HG03175 (cell line): ENCODE measurements at regions not wholly inside any gene's neighbourhood (a gene's known extent, or its start where the extent isn't known, plus 50 kb on each side); places are given as distances from the start of the nearest gene placed in this dataset.

Source experiments
- ATAC-seq: cut with Tn5 transposase; IDR thresholded peaks from one replicate; pipeline ENCODE4 v1.9.1; 2021; ENCODE audit warnings: mild to moderate bottlenecking, moderate library complexity; ENCODE audit not compliant: unreplicated experiment

GRCh38 chr1:199269241-199269640 is 630.4 kb downstream of the PTPRC start:
- no peak for ATAC-seq

DNA sequence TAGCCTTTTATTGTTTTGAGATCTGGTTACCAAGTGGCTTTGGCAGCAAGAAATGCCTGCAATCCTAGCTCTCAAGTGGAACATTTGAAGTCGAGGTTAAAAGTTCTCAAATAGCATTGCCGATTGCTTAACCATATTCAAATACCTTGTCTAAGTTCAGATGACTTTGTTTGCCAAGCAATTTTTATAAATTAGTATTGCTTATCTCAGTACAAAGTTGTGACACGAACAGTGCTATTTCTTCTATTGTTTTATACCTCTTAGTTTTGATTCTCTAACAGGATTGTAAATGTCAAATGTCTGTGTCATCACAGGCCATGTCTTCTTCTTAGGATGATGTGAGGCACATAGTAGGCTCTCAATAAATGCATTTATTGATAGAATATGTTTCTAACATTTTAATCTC is 633.3 kb downstream of the PTPRC start:
- no peak for ATAC-seq

- peak; percentile 87 for ATAC-seq
Observed at GRCh38 chr1:199272628-199273086, 633.8 kb downstream of the PTPRC start.

- no peak for ATAC-seq
Observed at GRCh38 chr1:199273837-199274379, 635.1 kb downstream of the PTPRC start.

DNA sequence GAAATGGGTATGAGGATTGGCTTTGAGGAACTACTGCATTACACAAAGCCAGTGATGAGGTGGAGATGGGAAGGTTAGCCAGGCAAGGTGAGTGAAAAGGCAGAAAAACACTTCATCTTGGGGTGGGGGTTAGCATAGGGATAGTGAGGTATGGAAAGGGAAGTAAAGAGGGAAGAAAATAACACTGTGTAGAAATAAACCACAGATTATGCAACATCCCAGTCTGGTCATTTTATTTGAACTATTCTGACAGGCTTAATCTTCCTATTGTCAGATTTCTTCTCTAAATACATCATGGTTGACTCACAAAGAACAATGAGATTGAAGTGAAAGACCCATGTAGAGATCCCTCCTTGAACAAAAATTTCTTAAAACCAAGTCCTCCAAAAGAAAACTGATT is 640.2 kb downstream of the PTPRC start:
- ATAC-seq: no peak

- ATAC-seq: no peak
Observed at GRCh38 chr1:199279872-199280645, 641.2 kb downstream of the PTPRC start.

DNA sequence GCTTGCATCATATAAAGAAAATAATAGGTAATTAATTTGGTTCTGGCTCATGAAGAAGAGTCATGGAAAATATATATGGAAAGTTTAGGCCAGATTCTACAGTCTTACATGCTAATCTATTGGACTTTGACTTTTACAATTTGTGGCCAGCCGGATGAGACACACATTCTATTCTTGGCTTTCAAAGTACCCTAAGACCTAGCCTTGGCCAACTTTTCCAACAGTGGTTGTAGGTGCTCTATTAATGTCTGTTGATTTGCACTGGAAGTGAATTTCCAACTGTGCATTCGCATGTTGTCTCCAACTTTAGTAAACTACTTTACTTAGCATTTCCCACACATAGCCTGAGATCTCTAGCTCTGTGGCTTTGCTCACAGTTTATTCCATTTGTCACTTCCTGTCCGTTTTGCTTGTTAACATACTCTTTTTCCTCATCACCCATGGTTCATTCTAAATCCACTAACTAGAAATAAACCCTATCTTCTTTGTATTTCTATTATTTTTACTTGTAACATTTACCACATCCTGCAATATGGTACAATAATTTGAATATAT is 644.0 kb downstream of the PTPRC start:
- ATAC-seq: no peak

DNA sequence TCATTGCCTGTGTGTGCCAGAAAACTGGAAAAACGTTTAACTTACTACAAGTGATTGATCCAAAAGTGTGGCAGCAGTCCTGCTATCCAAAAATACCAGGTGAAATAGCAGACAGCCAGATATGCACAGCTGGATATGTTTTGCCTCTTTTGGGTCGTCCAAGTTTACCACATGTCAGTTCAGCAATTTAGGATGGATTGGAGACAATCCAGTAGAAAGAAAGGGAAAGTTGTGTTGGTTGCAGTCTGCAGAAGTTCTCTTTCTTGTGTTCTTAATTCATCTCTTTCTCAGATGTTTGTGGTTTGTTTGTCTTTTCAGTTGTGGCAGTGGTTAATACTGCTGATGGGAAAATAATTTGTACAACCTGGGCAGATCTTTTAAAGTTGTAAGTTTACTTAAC is 645.0 kb downstream of the PTPRC start:
- ATAC-seq: no peak

DNA sequence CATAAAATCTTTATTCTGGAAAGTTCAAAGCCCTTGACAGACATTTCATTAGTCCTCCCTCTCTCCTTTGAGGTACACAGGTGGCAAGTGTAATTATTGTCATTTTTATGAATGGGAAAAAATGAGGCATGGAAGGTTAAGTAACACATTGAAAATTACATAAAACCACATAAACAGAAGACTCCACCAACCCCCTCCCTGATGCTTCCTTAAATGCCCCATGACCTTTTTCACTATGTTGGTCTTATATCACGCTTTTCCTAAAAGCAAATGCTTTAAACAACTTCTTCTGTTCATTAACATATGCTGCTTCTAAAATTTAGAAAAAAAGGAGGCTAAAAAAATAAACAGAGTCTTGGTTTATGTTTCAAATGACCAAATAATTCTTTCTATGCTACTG is 648.4 kb downstream of the PTPRC start:
- ATAC-seq: no peak

DNA sequence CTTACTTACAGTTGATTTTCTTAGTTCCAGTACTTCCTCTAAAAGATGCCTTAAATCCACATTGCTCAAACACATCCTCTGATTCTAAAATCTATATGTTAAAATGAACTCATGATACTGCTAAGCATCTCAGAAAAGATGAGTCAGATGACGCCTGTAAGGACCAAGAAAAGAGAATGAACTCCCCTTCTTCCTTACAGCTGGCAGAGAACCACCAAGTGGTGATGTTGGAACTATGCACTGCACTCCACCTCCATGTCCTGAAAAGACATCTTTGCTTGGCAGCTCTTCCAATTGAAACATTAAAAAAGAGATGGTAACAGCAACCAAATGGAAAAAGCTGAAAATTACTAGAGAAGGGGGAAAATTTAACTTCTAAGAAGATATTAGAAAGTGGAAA is 648.8 kb downstream of the PTPRC start:
- ATAC-seq: no peak

GRCh38 chr1:199290186-199290585 is 651.3 kb downstream of the PTPRC start:
- ATAC-seq: no peak

GRCh38 chr1:199291022-199291740 is 652.3 kb downstream of the PTPRC start:
- no peak for ATAC-seq

DNA sequence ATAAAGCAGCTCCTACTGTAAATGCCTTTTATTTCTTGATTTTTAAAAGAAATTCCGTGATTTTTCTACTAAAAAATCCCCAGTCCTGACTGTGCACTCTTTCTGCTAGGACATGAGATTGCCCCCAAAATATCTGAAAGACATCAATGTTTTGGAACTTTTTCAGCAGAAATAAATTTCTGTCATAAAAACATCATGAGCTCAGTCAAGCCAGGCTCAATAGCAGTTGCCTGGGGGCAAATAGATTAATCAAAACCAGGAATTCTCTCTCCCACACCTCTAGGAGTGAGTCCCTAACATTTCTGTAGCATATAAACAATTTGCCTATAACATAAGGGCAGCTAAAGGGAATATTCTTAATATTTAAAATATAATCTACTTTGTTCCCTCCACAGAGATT is 654.1 kb downstream of the PTPRC start:
- no peak for ATAC-seq

GRCh38 chr1:199295107-199295506 is 656.3 kb downstream of the PTPRC start:
- ATAC-seq: no peak

- no peak for ATAC-seq
Observed at GRCh38 chr1:199297174-199297573, 658.3 kb downstream of the PTPRC start.

DNA sequence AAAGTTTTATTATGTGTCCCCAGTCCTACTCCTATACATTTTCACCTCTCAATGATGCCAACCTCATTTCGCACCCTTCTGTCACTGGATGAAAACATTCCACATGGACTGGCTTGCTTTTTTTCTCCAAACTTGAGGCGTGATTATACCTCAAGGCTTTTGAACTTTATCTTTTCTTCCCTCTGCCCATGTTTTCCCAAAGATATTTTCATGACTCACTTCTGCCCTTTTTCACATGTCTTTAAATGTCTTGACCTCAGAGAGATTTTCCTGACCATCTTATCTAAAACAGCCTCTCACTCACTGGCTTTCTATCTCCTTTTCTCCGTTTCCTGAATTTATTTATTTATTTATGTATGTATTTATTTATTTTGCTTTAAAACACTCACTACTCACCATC is 659.0 kb downstream of the PTPRC start:
- no peak for ATAC-seq

DNA sequence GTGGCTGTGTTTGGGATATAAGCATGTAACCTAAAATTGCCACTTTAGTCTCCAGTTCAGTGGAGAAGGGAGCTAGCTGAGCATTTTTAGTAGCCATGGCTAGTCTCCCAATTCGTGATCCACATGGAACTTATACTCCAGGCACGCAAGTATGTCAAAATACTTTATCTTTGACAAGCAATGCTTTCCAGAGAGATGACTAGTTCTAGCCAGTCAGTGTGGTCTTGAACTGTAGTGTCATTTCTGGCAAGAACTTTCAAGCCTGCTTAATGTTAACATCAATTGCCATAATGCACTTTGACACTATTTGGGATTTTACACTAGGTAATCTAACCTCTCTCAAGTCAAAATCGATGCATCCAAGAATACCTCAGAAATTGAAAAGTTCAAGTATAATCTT is 660.0 kb downstream of the PTPRC start:
- no peak for ATAC-seq

DNA sequence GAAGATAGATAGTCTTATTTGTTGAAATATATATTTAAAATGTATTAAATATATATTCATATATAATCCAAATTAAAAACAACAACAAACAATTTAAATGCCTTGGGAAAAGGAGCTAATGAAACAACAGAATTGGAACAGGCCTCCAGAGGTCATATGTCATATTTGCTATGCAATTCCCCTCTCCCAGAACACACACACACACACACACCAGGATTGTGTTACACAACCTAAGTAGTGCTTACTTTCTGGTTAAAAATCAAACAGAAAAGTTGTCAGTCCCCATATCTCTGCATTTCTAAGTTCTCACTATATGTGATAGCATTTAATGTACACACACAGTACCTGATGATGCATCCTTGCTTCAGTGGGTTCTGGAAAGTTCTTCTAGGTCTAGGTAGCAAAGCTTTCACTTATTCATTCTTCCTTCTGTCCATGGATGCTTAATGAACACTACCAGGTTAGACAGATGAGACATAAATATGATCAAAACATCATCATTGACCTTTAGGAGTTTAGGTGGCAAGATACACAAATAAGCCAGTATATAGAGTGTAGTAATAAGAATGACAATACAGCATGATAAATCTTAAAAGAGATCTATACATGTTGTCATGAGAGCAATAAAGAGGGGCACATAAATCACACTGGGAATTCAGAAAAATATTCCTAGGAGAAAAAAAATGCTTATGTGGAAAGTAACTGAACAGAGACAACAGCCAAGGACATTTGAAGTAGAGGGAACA is 662.8 kb downstream of the PTPRC start:
- no peak for ATAC-seq

DNA sequence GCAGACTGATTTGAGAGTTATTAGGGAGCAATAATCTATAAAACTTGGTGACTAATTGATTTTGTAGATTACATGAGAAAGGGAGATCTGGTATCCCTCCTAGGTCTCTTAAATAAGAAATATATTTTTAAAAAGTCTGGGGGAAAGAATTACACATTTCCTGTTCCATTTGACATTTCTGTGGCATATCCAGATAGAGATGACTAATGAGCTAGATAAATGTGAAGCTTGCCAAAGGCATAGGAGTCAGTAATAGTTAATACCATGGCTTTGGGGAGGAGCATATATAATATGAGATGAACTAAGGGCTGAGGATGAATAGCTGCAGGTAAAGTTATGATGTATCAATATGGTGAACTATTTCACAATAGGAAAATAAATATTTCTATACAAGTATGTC is 663.7 kb downstream of the PTPRC start:
- no peak for ATAC-seq

DNA sequence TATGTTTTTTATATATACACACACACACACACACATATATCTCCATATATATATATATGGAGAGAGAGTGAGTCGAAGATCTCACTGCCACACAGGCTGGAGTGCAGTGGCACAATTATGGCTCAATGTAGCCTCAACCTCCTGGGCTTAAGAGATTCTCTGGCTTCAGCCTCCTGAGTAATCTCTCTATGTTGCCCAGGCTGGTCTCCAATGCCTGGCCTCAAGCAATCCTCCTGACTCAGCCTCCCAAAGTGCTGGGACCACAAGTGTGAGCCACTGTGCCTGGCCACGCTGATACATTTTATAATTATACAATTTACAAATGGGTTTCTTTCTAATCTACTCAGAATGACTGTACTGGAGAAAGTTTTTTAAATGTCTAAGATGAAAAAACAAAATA is 664.2 kb downstream of the PTPRC start:
- ATAC-seq: no peak

GRCh38 chr1:199305053-199305452 is 666.2 kb downstream of the PTPRC start:
- ATAC-seq: no peak
